Renal cortex interstitium (tissue), 11 donors: ENCODE measurements at regions not wholly inside any gene's neighbourhood (a gene's known extent, or its start where the extent isn't known, plus 50 kb on each side); places are given as distances from the start of the nearest gene placed in this dataset.
A peak's percentile ranks its signal among the peaks of the same experiment; 100 is the strongest.
"Not testable (repeated sequence)": the region's sequence is repeated elsewhere in the genome, so short reads cannot be mapped to it uniquely, and the experiment has no call there.

Experiments
- DNase-seq, 11 donors: peaks; one replicate each; pipeline ENCODE4 v3.0.0-alpha.2; 2013; ENCODE audit warnings: low read depth in 9 of 11, low spot score in 4 of 11; ENCODE audit errors: extremely low read depth in 1 of 11

GRCh38 chr12:28099245-28099644, 91.0 kb upstream of the CCDC91 start:
- not testable (repeated sequence) for DNase-seq

GRCh38 chr12:28099871-28100270, 90.4 kb upstream of the CCDC91 start:
- no peak for DNase-seq

GRCh38 chr12:28100717-28101116, 89.5 kb upstream of the CCDC91 start:
- no peak for DNase-seq

GRCh38 chr12:28104316-28104715, 85.9 kb upstream of the CCDC91 start:
- DNase-seq = no peak

- no peak for DNase-seq
Measured at GRCh38 chr12:28104903-28105864, 85.1 kb upstream of the CCDC91 start.

- no peak for DNase-seq
Measured at GRCh38 chr12:28107679-28108078, 82.6 kb upstream of the CCDC91 start.

GRCh38 chr12:28108599-28108998, 81.7 kb upstream of the CCDC91 start:
- no peak for DNase-seq

GRCh38 chr12:28110329-28110728, 79.9 kb upstream of the CCDC91 start:
- no peak for DNase-seq

GRCh38 chr12:28114488-28114887, 75.8 kb upstream of the CCDC91 start:
- no peak for DNase-seq

- DNase-seq = no peak
Measured at GRCh38 chr12:28121433-28121832, 68.8 kb upstream of the CCDC91 start.

- no peak for DNase-seq
Measured at GRCh38 chr12:28121899-28122655, 68.2 kb upstream of the CCDC91 start.

- no peak for DNase-seq
Measured at GRCh38 chr12:28122756-28123155, 67.5 kb upstream of the CCDC91 start.

GRCh38 chr12:28127455-28127854, 62.8 kb upstream of the CCDC91 start:
- no peak for DNase-seq

- peak in 2 of 11 donors; percentile 8 to 9 for DNase-seq
Measured at GRCh38 chr12:28129031-28129430, 61.2 kb upstream of the CCDC91 start.

- DNase-seq = no peak
Measured at GRCh38 chr12:28130234-28130624, 60.0 kb upstream of the CCDC91 start.

- no peak for DNase-seq
Measured at GRCh38 chr12:28130625-28131598, 59.3 kb upstream of the CCDC91 start.

GRCh38 chr12:28132398-28132797, 57.9 kb upstream of the CCDC91 start:
- DNase-seq = no peak

GRCh38 chr12:28135801-28136439, 54.3 kb upstream of the CCDC91 start:
- DNase-seq = no peak

- DNase-seq = no peak
Measured at GRCh38 chr12:28137414-28137813, 52.8 kb upstream of the CCDC91 start.
